ENCODE measurements at regions not wholly inside any gene's neighbourhood (a gene's known extent, or its start where the extent isn't known, plus 50 kb on each side); places are given as distances from the start of the nearest gene placed in this dataset.

GRCh38 chrX:39670281-39670680, 427.5 kb downstream of the BCOR start:
- H3K9me3 ChIP-seq (ENCODE audit: control insufficient read depth, insufficient read depth, low read length), result no peaks in the 10 kb centered on the region
- H3K27me3 ChIP-seq (ENCODE audit: control insufficient read depth, insufficient read depth, low read length), result peaks cover 33% of the 10 kb centered on the region
- H3K27ac ChIP-seq (ENCODE audit: insufficient read depth, low read length), result no peak overlapping the region
- no peak overlapping the region for H4K5ac ChIP-seq (ENCODE audit: low read depth, low read length)
- no peak overlapping the region for H2AFZ ChIP-seq (replicated peaks; ENCODE audit: low read length, poor library complexity)
- no peak overlapping the region for H3K4me2 ChIP-seq (ENCODE audit: low read depth, low read length)
- H3K4ac ChIP-seq (ENCODE audit: low read depth, low read length), result no peak overlapping the region
- ATAC-seq (ENCODE audit: low read depth), result no peak
- BruUV-seq (replicated peaks), result no TSS peak
- no peak overlapping the region for H2AK9ac ChIP-seq (replicated peaks; ENCODE audit: low read depth, low read length, poor library complexity)
- H2BK120ac ChIP-seq (ENCODE audit: low read depth, low read length), result no peak overlapping the region
- no peaks in the 10 kb centered on the region for H3K36me3 ChIP-seq (ENCODE audit: control insufficient read depth, insufficient read depth, low read length)
- H2BK5ac ChIP-seq (ENCODE audit: low read depth, low read length, poor library complexity, severe bottlenecking), result no peak overlapping the region
- TF ChIP-seq RAD21 (IDR thresholded peaks at IDR 0.05; ENCODE audit: low read length) (no peak), BHLHE40 (IDR thresholded peaks at IDR 0.05; ENCODE audit: low read depth, low read length) (no peak), RCOR1 (IDR thresholded peaks at IDR 0.05; ENCODE audit: insufficient replicate concordance, low read length) (no peak), CEBPB (IDR thresholded peaks at IDR 0.05; ENCODE audit: low read depth, low read length) (no peak)
- TF ChIP-seq, protein P1, sequence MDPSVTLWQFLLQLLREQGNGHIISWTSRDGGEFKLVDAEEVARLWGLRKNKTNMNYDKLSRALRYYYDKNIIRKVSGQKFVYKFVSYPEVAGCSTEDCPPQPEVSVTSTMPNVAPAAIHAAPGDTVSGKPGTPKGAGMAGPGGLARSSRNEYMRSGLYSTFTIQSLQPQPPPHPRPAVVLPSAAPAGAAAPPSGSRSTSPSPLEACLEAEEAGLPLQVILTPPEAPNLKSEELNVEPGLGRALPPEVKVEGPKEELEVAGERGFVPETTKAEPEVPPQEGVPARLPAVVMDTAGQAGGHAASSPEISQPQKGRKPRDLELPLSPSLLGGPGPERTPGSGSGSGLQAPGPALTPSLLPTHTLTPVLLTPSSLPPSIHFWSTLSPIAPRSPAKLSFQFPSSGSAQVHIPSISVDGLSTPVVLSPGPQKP (IDR thresholded peaks at IDR 0.05; ENCODE audit: borderline replicate concordance, low read depth, low read length), result no peak
- TF ChIP-seq, protein P2, sequence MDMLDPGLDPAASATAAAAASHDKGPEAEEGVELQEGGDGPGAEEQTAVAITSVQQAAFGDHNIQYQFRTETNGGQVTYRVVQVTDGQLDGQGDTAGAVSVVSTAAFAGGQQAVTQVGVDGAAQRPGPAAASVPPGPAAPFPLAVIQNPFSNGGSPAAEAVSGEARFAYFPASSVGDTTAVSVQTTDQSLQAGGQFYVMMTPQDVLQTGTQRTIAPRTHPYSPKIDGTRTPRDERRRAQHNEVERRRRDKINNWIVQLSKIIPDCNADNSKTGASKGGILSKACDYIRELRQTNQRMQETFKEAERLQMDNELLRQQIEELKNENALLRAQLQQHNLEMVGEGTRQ (IDR thresholded peaks at IDR 0.05; ENCODE audit: low read depth, low read length), result no peak
- POLR2A ChIA-PET (ENCODE audit: unreplicated experiment), result no interaction called here
- no peaks in the 10 kb centered on the region for H3K9me1 ChIP-seq (ENCODE audit: insufficient read depth, low read length)
- H4K91ac ChIP-seq (ENCODE audit: insufficient read depth, low read depth, low read length), result no peak overlapping the region
- H3K56ac ChIP-seq (ENCODE audit: extremely low read depth, insufficient read depth, low read length), result no peak overlapping the region
- H3K9ac ChIP-seq (ENCODE audit: low read depth, low read length), result no peak overlapping the region
- WGBS, 2 experiments (ENCODE audit: extremely low coverage in 2 of 2, insufficient read length in 1 of 2), result no CpG with 5 or more reads among the region's 5 CpGs
- CTCF ChIA-PET, result no interaction called here
- intact Hi-C loops (cut with micrococcal nuclease), result no loop called here
- H3K18ac ChIP-seq (ENCODE audit: low read depth, low read length), result no peak overlapping the region
- H3K4me1 ChIP-seq (ENCODE audit: control insufficient read depth, insufficient read depth, low read length), result no peaks in the 10 kb centered on the region
- no peak for DNase-seq
- H2BK15ac ChIP-seq (ENCODE audit: low read depth, low read length), result no peak overlapping the region
- H4K8ac ChIP-seq (ENCODE audit: low read depth in 2 of 2, low read length in 2 of 2), result no peak overlapping the region
- H2AK5ac ChIP-seq (ENCODE audit: low read depth, low read length), result no peak overlapping the region
- H3K23ac ChIP-seq (ENCODE audit: low read depth, low read length), result no peak overlapping the region
- no peak overlapping the region for H3K4me3 ChIP-seq (ENCODE audit: insufficient read depth, low read depth, low read length)
- H3K14ac ChIP-seq (replicated peaks; ENCODE audit: low read depth, low read length), result no peak overlapping the region
- dilution Hi-C loops (cut with HindIII; ENCODE audit: low sequenced_read_pairs, unreplicated experiment), result no loop called here
- no peaks in the 10 kb centered on the region for H3K79me1 ChIP-seq (ENCODE audit: low read depth in 1 of 2, low read length in 2 of 2)
- in situ Hi-C loops (cut with MboI; ENCODE audit: low sequenced_read_pairs), result no loop called here
- no peaks in the 10 kb centered on the region for H4K20me1 ChIP-seq (ENCODE audit: insufficient read depth, low read length)
- H2BK20ac ChIP-seq (ENCODE audit: low read depth, low read length), result no peak overlapping the region

All from IMR-90 (cell line).